SK-N-SH (cell line): ENCODE measurements at regions not wholly inside any gene's neighbourhood (a gene's known extent, or its start where the extent isn't known, plus 50 kb on each side); places are given as distances from the start of the nearest gene placed in this dataset.

Experiments used
- CTCF ChIA-PET: fragments of 300-600, 350-600 bp; formaldehyde crosslinking; extraction: SDS; loops from one replicate; lab custom pipeline; 2021; lab: Yijun Ruan, JAX
- POLR2A ChIA-PET: fragments of 350-600 bp; sonication (Branson Sonifier 250); formaldehyde crosslinking; extraction: SDS; loops from one replicate; lab custom pipeline; 2020; ENCODE audit warnings: antibody characterized with exemption, inconsistent platforms; lab: Yijun Ruan, JAX
- DNase-seq: peaks from one replicate; pipeline ENCODE4 v3.0.0; 2012
- H2AFZ ChIP-seq: fragments of 200-600 bp; sonication (generic); 2 replicates; pipeline ENCODE4 v1.8.1; 2016; ENCODE audit warnings: antibody characterized with exemption, mild to moderate bottlenecking, low read depth
- H3F3A ChIP-seq: fragments of 200-600 bp; sonication (generic); replicated peaks from 2 replicates; pipeline ENCODE3; 2016; ENCODE audit warnings: antibody characterized with exemption, mild to moderate bottlenecking; ENCODE audit not compliant: insufficient read depth
- H3K27ac ChIP-seq, 2 experiments: fragments of 200-500 bp in 1 of 2; fragments of 200-600 bp in 1 of 2; sonication (Bioruptor generic) in 1 of 2; sonication (generic), shearing (Covaris generic) in 1 of 2; 2 replicates each; pipeline versions ENCODE4 v1.5.1 to v1.6.1; 2014 to 2016; ENCODE audit warnings: low read depth in 2 of 2, inconsistent platforms in 1 of 2, low read length in 1 of 2, mild to moderate bottlenecking in 1 of 2, mixed read lengths in 1 of 2
- H3K27me3 ChIP-seq: fragments of 200-600 bp; sonication (generic), shearing (Covaris generic); 2 replicates; pipeline ENCODE4 v1.6.1; 2016; ENCODE audit warnings: mixed run types; ENCODE audit not compliant: insufficient read depth
- H3K36me3 ChIP-seq, 2 experiments: fragments of 200-500 bp in 1 of 2; fragments of 200-600 bp in 1 of 2; sonication (Bioruptor generic) in 1 of 2; sonication (generic) in 1 of 2; replicated peaks in 1 of 2; 2 replicates each; pipeline versions ENCODE3 to v1.5.1; 2014 to 2016; ENCODE audit warnings: low read length in 1 of 2, mild to moderate bottlenecking in 1 of 2; ENCODE audit not compliant: insufficient read depth in 2 of 2, control insufficient read depth in 1 of 2
- H3K4me1 ChIP-seq, 2 experiments: fragments of 200-500 bp in 1 of 2; fragments of 200-600 bp in 1 of 2; sonication (Bioruptor generic) in 1 of 2; sonication (generic), shearing (Covaris generic) in 1 of 2; 2 replicates each; pipeline versions ENCODE4 v1.5.1 to v1.6.1; 2014 to 2016; ENCODE audit warnings: low read depth in 1 of 2, low read length in 1 of 2, mixed run types in 1 of 2; ENCODE audit not compliant: insufficient read depth in 2 of 2, control insufficient read depth in 1 of 2
- H3K4me2 ChIP-seq: fragments of 200-600 bp; sonication (generic), shearing (Covaris generic); 2 replicates; pipeline ENCODE4 v1.6.1; 2017; ENCODE audit warnings: mixed run types
- H3K4me3 ChIP-seq, 2 experiments: fragments of 200-500 bp in 1 of 2; fragments of 200-600 bp in 1 of 2; sonication (Bioruptor generic) in 1 of 2; sonication (generic), shearing (Covaris generic) in 1 of 2; 2 replicates each; pipeline versions ENCODE4 v1.5.1 to v1.8.1; 2014 to 2016; ENCODE audit warnings: low read depth in 2 of 2, inconsistent platforms in 1 of 2, low read length in 1 of 2, mild to moderate bottlenecking in 1 of 2, mixed read lengths in 1 of 2, moderate library complexity in 1 of 2
- H3K79me2 ChIP-seq: fragments of 200-600 bp; sonication (generic); 2 replicates; pipeline ENCODE4 v1.8.1; 2017; ENCODE audit warnings: mild to moderate bottlenecking; ENCODE audit not compliant: insufficient read depth
- H3K9ac ChIP-seq: fragments of 200-600 bp; sonication (generic); 2 replicates; pipeline ENCODE4 v1.6.1; 2017; ENCODE audit warnings: mixed run types
- H3K9me2 ChIP-seq: fragments of 200-600 bp; sonication (generic); 2 replicates; pipeline ENCODE4 v1.6.1; 2017; ENCODE audit warnings: mixed run types
- H3K9me3 ChIP-seq: fragments of 200-600 bp; sonication (generic); 2 replicates; pipeline ENCODE4 v1.6.1; 2017; ENCODE audit warnings: mixed run types, mild to moderate bottlenecking, moderate library complexity
- H4K20me1 ChIP-seq: fragments of 200-600 bp; sonication (generic); 2 replicates; pipeline ENCODE4 v1.6.1; 2017; ENCODE audit warnings: mild to moderate bottlenecking, mixed run types; ENCODE audit not compliant: insufficient read depth
- CHD2 ChIP-seq: fragments of 150-350 bp; IDR thresholded peaks from 2 replicates; pipeline ENCODE4 v1.6.1; 2018; ENCODE audit warnings: low read length; ENCODE audit not compliant: partially characterized antibody
- ELF1 ChIP-seq: IDR thresholded peaks from 2 replicates; pipeline ENCODE4 v1.4.0; 2012
- FOSL2 ChIP-seq: IDR thresholded peaks from 2 replicates; pipeline ENCODE4 v1.4.0; 2012; ENCODE audit warnings: low read depth, mild to moderate bottlenecking, moderate library complexity, borderline replicate concordance
- MAX ChIP-seq: IDR thresholded peaks from 2 replicates; pipeline ENCODE4 v1.4.0; 2012; ENCODE audit warnings: low read depth
- MEF2A ChIP-seq: IDR thresholded peaks from 2 replicates; pipeline ENCODE4 v1.4.0; 2012; ENCODE audit warnings: low read depth, borderline replicate concordance
- MXI1 ChIP-seq: IDR thresholded peaks from 2 replicates; pipeline ENCODE4 v1.6.1; 2012; ENCODE audit warnings: mild to moderate bottlenecking, low read depth, low read length, improper control_type of control experiment
- NRF1 ChIP-seq: IDR thresholded peaks from 2 replicates; pipeline ENCODE4 v1.6.1; 2012; ENCODE audit warnings: low read depth, mild to moderate bottlenecking, low read length
- RAD21 ChIP-seq: IDR thresholded peaks from 2 replicates; pipeline ENCODE4 v1.6.1; 2012; ENCODE audit warnings: mild to moderate bottlenecking, low read length
- TCF12 ChIP-seq: IDR thresholded peaks from 2 replicates; pipeline ENCODE4 v1.4.0; 2012
- TEAD4 ChIP-seq: IDR thresholded peaks from 2 replicates; pipeline ENCODE4 v1.4.0; 2012; ENCODE audit warnings: mild to moderate bottlenecking, borderline replicate concordance; ENCODE audit not compliant: insufficient read depth
- ZBTB33 ChIP-seq: IDR thresholded peaks from 2 replicates; pipeline ENCODE4 v1.4.0; 2012; ENCODE audit warnings: low read depth, borderline replicate concordance
- WGBS: methylation state at CpG from one replicate; pipeline ENCODE4 v1.1.6; 2017; ENCODE audit warnings: low lambda C conversion rate; 5-methylcytosine and 5-hydroxymethylcytosine counted together
- TF ChIP-seq, protein P1 (sequence below): IDR thresholded peaks from 2 replicates; pipeline ENCODE4; 2012
- TF ChIP-seq, protein P2 (sequence below): IDR thresholded peaks from 2 replicates; pipeline ENCODE4 v1.4.0; 2012; ENCODE audit warnings: low read depth, borderline replicate concordance
- TF ChIP-seq, protein P3 (sequence below): fragments of 150-350 bp; IDR thresholded peaks from 2 replicates; pipeline ENCODE4 v1.6.1; 2016; ENCODE audit warnings: mild to moderate bottlenecking, low read depth, low read length
- TF ChIP-seq, protein P4 (sequence below): IDR thresholded peaks from 2 replicates; pipeline ENCODE4 v1.6.1; 2012; ENCODE audit warnings: mild to moderate bottlenecking, low read depth, low read length, moderate library complexity
- TF ChIP-seq, protein P5 (sequence below): fragments of 200-600 bp; sonication (generic); IDR thresholded peaks from 2 replicates; pipeline ENCODE4 v1.6.1; 2017; ENCODE audit warnings: antibody characterized with exemption, mild to moderate bottlenecking, moderate library complexity

GRCh38 chr1:38221006-38221649, 174.5 kb upstream of the POU3F1 start:
- no peak for DNase-seq
- ChIA-PET POLR2A (no interaction called here), CTCF (no interaction called here)
- Histone ChIP-seq H3K4me3 (no peak overlapping the region), H3F3A (no peaks in the 10 kb centered on the region), H2AFZ (no peak overlapping the region), H3K9me2 (no peaks in the 10 kb centered on the region), H3K36me3 (no peaks in the 10 kb centered on the region), H3K79me2 (no peaks in the 10 kb centered on the region), H3K27ac (peak overlapping the region; percentile 9 to 45; a peak in 3 of 4 replicates), H4K20me1 (no peaks in the 10 kb centered on the region), H3K4me2 (peak overlapping the region; percentile 47; the same call in 1 of the 2 replicates), H3K9ac (no peak overlapping the region), H3K9me3 (no peaks in the 10 kb centered on the region), H3K27me3 (peaks cover 6% of the 10 kb centered on the region; the same call in 1 of the 2 replicates), H3K4me1 (peaks cover 0 to 9% of the 10 kb centered on the region in 2 experiments; a peak in 1 of 4 replicates)
- peak; percentile 63 for TF ChIP-seq TCF12
- TF ChIP-seq FOSL2 = 0 out of 2 replicates have a peak, but pooled peaks have one; percentile 20
- TF ChIP-seq ZBTB33 = no peak
- no peak for TF ChIP-seq CHD2
- TF ChIP-seq, protein P1, sequence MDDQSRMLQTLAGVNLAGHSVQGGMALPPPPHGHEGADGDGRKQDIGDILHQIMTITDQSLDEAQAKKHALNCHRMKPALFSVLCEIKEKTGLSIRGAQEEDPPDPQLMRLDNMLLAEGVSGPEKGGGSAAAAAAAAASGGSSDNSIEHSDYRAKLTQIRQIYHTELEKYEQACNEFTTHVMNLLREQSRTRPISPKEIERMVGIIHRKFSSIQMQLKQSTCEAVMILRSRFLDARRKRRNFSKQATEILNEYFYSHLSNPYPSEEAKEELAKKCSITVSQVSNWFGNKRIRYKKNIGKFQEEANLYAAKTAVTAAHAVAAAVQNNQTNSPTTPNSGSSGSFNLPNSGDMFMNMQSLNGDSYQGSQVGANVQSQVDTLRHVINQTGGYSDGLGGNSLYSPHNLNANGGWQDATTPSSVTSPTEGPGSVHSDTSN = peak; percentile 54
- peak; percentile 46; the same call in 1 of the 2 replicates for TF ChIP-seq TEAD4
- WGBS = 6% methylated on average over 9 of the region's 9 CpGs

- H2AFZ ChIP-seq = no peak overlapping the region
- 6% methylated on average over 5 of the region's 5 CpGs for WGBS
- POLR2A ChIA-PET = no interaction called here
- TF ChIP-seq, protein P2, sequence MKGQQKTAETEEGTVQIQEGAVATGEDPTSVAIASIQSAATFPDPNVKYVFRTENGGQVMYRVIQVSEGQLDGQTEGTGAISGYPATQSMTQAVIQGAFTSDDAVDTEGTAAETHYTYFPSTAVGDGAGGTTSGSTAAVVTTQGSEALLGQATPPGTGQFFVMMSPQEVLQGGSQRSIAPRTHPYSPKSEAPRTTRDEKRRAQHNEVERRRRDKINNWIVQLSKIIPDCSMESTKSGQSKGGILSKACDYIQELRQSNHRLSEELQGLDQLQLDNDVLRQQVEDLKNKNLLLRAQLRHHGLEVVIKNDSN = no peak
- TF ChIP-seq, protein P3, sequence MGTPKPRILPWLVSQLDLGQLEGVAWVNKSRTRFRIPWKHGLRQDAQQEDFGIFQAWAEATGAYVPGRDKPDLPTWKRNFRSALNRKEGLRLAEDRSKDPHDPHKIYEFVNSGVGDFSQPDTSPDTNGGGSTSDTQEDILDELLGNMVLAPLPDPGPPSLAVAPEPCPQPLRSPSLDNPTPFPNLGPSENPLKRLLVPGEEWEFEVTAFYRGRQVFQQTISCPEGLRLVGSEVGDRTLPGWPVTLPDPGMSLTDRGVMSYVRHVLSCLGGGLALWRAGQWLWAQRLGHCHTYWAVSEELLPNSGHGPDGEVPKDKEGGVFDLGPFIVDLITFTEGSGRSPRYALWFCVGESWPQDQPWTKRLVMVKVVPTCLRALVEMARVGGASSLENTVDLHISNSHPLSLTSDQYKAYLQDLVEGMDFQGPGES = no peak
- TF ChIP-seq ELF1 = no peak
- no peak for TF ChIP-seq MEF2A
- TF ChIP-seq MAX = no peak
- TF ChIP-seq TEAD4 = no peak
- TF ChIP-seq RAD21 = no peak
- no peak for TF ChIP-seq MXI1
- no peak for TF ChIP-seq NRF1
- TF ChIP-seq, protein P4, sequence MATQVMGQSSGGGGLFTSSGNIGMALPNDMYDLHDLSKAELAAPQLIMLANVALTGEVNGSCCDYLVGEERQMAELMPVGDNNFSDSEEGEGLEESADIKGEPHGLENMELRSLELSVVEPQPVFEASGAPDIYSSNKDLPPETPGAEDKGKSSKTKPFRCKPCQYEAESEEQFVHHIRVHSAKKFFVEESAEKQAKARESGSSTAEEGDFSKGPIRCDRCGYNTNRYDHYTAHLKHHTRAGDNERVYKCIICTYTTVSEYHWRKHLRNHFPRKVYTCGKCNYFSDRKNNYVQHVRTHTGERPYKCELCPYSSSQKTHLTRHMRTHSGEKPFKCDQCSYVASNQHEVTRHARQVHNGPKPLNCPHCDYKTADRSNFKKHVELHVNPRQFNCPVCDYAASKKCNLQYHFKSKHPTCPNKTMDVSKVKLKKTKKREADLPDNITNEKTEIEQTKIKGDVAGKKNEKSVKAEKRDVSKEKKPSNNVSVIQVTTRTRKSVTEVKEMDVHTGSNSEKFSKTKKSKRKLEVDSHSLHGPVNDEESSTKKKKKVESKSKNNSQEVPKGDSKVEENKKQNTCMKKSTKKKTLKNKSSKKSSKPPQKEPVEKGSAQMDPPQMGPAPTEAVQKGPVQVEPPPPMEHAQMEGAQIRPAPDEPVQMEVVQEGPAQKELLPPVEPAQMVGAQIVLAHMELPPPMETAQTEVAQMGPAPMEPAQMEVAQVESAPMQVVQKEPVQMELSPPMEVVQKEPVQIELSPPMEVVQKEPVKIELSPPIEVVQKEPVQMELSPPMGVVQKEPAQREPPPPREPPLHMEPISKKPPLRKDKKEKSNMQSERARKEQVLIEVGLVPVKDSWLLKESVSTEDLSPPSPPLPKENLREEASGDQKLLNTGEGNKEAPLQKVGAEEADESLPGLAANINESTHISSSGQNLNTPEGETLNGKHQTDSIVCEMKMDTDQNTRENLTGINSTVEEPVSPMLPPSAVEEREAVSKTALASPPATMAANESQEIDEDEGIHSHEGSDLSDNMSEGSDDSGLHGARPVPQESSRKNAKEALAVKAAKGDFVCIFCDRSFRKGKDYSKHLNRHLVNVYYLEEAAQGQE = no peak
- TF ChIP-seq, protein P5, sequence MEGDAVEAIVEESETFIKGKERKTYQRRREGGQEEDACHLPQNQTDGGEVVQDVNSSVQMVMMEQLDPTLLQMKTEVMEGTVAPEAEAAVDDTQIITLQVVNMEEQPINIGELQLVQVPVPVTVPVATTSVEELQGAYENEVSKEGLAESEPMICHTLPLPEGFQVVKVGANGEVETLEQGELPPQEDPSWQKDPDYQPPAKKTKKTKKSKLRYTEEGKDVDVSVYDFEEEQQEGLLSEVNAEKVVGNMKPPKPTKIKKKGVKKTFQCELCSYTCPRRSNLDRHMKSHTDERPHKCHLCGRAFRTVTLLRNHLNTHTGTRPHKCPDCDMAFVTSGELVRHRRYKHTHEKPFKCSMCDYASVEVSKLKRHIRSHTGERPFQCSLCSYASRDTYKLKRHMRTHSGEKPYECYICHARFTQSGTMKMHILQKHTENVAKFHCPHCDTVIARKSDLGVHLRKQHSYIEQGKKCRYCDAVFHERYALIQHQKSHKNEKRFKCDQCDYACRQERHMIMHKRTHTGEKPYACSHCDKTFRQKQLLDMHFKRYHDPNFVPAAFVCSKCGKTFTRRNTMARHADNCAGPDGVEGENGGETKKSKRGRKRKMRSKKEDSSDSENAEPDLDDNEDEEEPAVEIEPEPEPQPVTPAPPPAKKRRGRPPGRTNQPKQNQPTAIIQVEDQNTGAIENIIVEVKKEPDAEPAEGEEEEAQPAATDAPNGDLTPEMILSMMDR = no peak
Measured at GRCh38 chr1:38217316-38217715, 170.7 kb upstream of the POU3F1 start.

More at GRCh38 chr1:38217316-38217715, 170.7 kb upstream of the POU3F1 start:
- Histone ChIP-seq H3F3A (no peaks in the 10 kb centered on the region), H3K4me1 (peaks cover 0 to 9% of the 10 kb centered on the region in 2 experiments; a peak in 1 of 4 replicates), H3K4me3 (no peak overlapping the region), H3K9me2 (no peaks in the 10 kb centered on the region), H3K27ac (no peak overlapping the region), H3K79me2 (no peaks in the 10 kb centered on the region), H3K27me3 (peaks cover 7% of the 10 kb centered on the region; the same call in 1 of the 2 replicates), H3K9ac (no peak overlapping the region), H4K20me1 (no peaks in the 10 kb centered on the region), H3K4me2 (no peak overlapping the region), H3K36me3 (no peaks in the 10 kb centered on the region), H3K9me3 (no peaks in the 10 kb centered on the region)
- CTCF ChIA-PET = no interaction called here
- no peak for DNase-seq
